ENCODE measurements at regions not wholly inside any gene's neighbourhood (a gene's known extent, or its start where the extent isn't known, plus 50 kb on each side); places are given as distances from the start of the nearest gene placed in this dataset.

GRCh38 chr1:163774401-163774945 lies 452.7 kb downstream of the NUF2 start:
- Mint-ChIP-seq H3K9me3 (peaks cover 3% of the 10 kb centered on the region), H3K36me3 (no peaks in the 10 kb centered on the region), H3K4me3 (no peak overlapping the region), H3K27ac (no peak overlapping the region), H3K27me3 (no peaks in the 10 kb centered on the region), H3K4me1 (no peaks in the 10 kb centered on the region)
- no peak for ATAC-seq (ENCODE audit: low read depth)
- no peak for DNase-seq (ENCODE audit: low spot score in 2 of 2)

DNA sequence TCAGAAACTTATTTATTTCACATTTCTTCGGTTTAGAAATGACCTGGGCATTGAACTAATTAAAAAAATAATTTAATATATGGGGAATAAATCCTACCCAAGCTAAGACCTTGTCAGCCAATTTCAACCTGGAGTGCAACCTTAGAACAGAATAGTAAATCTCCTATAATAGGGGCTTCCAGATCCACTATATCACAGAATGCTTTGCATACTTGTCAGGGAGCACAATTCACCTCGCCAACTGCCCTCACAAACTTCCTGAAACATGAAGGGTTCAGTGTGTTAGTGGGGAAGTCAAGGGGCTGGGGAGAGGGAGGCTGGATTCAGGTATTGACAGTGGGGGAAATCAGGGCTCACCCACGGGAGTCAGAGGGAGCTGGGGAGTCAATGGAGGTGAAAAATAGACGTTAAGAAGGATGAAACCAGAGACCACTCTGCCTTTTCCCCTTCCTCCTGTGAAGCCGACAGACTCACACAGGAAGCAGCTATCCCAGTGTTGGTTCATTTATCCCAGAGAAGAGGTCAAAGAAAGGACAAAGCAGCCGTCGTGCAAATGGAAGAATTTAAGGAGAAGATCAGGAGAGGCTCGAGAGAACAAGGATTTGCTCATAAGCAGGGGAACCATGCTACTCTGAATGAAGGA lies 453.3 kb downstream of the NUF2 start:
- DNase-seq (ENCODE audit: low spot score in 2 of 2): no peak
- Mint-ChIP-seq H3K27me3 (no peaks in the 10 kb centered on the region), H3K36me3 (no peaks in the 10 kb centered on the region), H3K4me3 (no peak overlapping the region), H3K9me3 (peaks cover 3% of the 10 kb centered on the region), H3K27ac (no peak overlapping the region), H3K4me1 (no peaks in the 10 kb centered on the region)
- no peak for ATAC-seq (ENCODE audit: low read depth)

DNA sequence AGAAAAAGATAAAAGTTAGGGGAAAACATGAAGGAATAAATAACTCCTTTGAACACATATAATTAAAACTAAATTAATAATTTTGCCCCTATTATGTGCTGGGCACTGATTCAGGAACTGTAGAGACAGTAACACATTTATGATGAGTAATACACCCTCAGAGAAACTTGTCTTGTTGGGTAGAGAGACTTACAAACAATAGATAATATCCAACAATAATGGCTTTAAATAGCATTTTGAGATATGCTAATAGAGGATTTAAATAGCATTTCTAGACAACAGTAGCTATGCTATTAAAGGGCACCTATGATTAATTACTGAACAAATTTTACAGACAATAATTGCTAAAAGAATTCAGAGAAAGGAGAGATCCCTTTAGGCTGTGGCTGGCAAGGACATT lies 455.5 kb downstream of the NUF2 start:
- Mint-ChIP-seq H3K27me3 (no peaks in the 10 kb centered on the region), H3K27ac (no peak overlapping the region), H3K9me3 (peaks cover 4% of the 10 kb centered on the region), H3K36me3 (no peaks in the 10 kb centered on the region), H3K4me3 (no peak overlapping the region), H3K4me1 (no peaks in the 10 kb centered on the region)
- ATAC-seq (ENCODE audit: low read depth) (no peak), DNase-seq (ENCODE audit: low spot score in 2 of 2) (no peak)

- Mint-ChIP-seq H3K27ac (no peak overlapping the region), H3K27me3 (no peaks in the 10 kb centered on the region), H3K36me3 (no peaks in the 10 kb centered on the region), H3K4me3 (no peak overlapping the region), H3K4me1 (no peaks in the 10 kb centered on the region), H3K9me3 (peaks cover 6% of the 10 kb centered on the region)
- ATAC-seq (ENCODE audit: low read depth) (no peak), DNase-seq (ENCODE audit: low spot score in 2 of 2) (no peak)
These were observed 459.4 kb downstream of the NUF2 start for GRCh38 chr1:163781146-163781545.

- no peak overlapping the region for H3K4me3 Mint-ChIP-seq
- DNase-seq (ENCODE audit: low spot score in 2 of 2) (no peak), ATAC-seq (ENCODE audit: low read depth) (no peak)
- H3K27me3 Mint-ChIP-seq: no peaks in the 10 kb centered on the region
- no peaks in the 10 kb centered on the region for H3K36me3 Mint-ChIP-seq
- no peak overlapping the region for H3K27ac Mint-ChIP-seq
- peaks cover 3% of the 10 kb centered on the region for H3K9me3 Mint-ChIP-seq
- no peaks in the 10 kb centered on the region for H3K4me1 Mint-ChIP-seq
These were observed 464.2 kb downstream of the NUF2 start for GRCh38 chr1:163785868-163786405.

DNA sequence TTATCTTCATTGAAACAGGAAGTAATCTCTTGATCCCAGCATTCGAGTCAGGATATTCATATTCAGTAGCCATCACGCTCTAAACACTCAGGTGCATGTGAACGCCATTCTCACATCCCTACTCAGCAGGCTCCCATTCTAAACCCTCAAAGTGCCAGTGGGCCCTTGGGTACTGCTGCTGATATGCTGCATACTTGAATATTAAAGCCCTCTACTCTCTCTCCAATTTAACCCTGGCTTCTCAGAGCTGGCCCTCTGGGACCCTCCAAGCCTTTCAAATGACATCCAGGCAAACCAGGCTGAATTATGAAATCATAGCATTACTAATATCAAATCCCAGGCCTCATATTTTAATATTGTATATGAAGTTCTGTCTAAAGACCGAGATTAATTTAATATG lies 468.2 kb downstream of the NUF2 start:
- Mint-ChIP-seq H3K27me3 (no peaks in the 10 kb centered on the region), H3K4me1 (no peaks in the 10 kb centered on the region), H3K36me3 (no peaks in the 10 kb centered on the region), H3K4me3 (no peak overlapping the region), H3K9me3 (peaks cover 5% of the 10 kb centered on the region), H3K27ac (no peak overlapping the region)
- DNase-seq (ENCODE audit: low spot score in 2 of 2) (no peak), ATAC-seq (ENCODE audit: low read depth) (no peak)

DNA sequence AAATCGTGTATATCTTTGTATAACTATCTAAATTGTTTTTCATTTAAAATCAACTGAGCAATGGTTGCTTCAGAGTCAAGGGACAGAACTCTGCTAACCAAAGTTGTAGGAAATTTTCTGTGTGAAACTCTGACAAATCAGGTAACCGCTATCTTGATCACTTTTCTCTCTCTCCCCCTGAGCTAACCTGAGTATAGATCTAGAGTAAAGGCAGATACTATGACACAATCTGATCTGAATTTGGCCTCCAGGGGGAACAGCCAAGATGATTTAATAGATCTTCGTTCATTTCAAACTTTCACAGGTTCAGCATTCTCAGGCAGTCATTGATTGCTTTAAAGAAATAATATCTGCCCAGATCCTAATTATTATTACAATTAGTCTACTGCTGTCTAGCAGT lies 472.8 kb downstream of the NUF2 start:
- Mint-ChIP-seq H3K27me3 (no peaks in the 10 kb centered on the region), H3K4me1 (no peaks in the 10 kb centered on the region), H3K9me3 (peaks cover 8% of the 10 kb centered on the region), H3K36me3 (no peaks in the 10 kb centered on the region), H3K4me3 (no peak overlapping the region), H3K27ac (no peak overlapping the region)
- no peak for DNase-seq (ENCODE audit: low spot score in 2 of 2)
- no peak for ATAC-seq (ENCODE audit: low read depth)

- H3K27me3 Mint-ChIP-seq: no peaks in the 10 kb centered on the region
- DNase-seq (ENCODE audit: low spot score in 2 of 2) (no peak), ATAC-seq (ENCODE audit: low read depth) (no peak)
- no peaks in the 10 kb centered on the region for H3K36me3 Mint-ChIP-seq
- H3K4me1 Mint-ChIP-seq: no peaks in the 10 kb centered on the region
- H3K9me3 Mint-ChIP-seq: peaks cover 8% of the 10 kb centered on the region
- H3K27ac Mint-ChIP-seq: no peak overlapping the region
- H3K4me3 Mint-ChIP-seq: no peak overlapping the region
These were observed 474.7 kb downstream of the NUF2 start for GRCh38 chr1:163796394-163796821.

DNA sequence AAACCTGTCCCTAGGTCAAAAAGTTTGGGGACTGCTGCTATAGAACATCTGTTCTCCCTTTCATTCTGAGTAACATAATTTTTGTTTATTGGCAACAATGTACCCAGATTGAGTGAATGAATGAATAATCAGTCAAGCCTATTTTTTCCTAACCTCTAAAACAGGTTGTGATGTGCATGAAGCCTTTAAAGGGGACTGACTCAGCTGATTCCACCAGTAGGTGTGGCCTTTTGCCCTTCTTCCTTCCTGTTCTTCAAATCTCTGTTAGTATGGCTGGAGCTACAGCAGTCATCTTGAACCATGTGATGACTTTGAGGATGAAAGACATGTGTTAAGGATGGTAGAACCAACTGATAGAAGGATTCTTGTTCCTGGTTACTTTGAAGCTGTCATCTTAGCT lies 476.1 kb downstream of the NUF2 start:
- DNase-seq (ENCODE audit: low spot score in 2 of 2): no peak
- no peak overlapping the region for H3K27ac Mint-ChIP-seq
- H3K9me3 Mint-ChIP-seq: peaks cover 6% of the 10 kb centered on the region
- no peaks in the 10 kb centered on the region for H3K36me3 Mint-ChIP-seq
- no peak for ATAC-seq (ENCODE audit: low read depth)
- H3K4me1 Mint-ChIP-seq: no peaks in the 10 kb centered on the region
- no peak overlapping the region for H3K4me3 Mint-ChIP-seq
- no peaks in the 10 kb centered on the region for H3K27me3 Mint-ChIP-seq

- Mint-ChIP-seq H3K27ac (no peak overlapping the region), H3K4me1 (no peaks in the 10 kb centered on the region), H3K4me3 (no peak overlapping the region), H3K27me3 (no peaks in the 10 kb centered on the region), H3K36me3 (no peaks in the 10 kb centered on the region), H3K9me3 (peaks cover 3% of the 10 kb centered on the region)
- ATAC-seq (ENCODE audit: low read depth): no peak
- no peak for DNase-seq (ENCODE audit: low spot score in 2 of 2)
These were observed 477.5 kb downstream of the NUF2 start for GRCh38 chr1:163799190-163799805.

DNA sequence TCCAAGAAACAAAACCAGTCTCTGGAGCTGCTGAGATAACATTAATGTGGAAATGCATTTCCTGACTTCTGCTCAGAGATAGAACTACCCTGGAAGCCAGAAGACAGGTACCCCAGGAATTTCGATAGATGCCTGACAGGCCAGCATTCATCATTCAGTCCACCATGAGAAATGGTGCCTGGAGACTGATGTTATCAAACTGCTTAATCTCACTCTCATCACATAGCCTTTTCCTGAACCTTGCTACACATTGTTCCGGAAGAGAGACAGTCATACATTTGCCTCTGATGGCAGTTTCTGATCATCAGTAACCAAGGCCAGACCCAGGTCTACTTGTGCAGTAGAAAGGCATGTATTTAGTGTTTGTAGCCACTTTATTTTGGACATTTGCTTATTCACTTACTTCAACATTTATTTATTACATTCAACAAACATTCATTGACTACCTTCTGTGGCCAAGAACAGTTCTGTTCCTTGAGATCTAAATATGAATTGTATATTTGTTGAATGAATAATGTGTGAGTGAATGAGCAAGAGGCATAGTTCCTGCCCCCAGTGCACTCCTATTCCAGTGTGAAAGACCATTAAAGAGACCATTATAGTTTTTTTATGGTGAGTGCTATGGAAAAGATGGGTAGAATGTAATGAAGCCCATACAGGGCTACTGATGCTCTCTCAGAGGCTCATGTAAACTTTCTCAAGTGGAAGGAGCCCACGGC lies 485.7 kb downstream of the NUF2 start:
- DNase-seq (ENCODE audit: low spot score in 2 of 2) (no peak), ATAC-seq (ENCODE audit: low read depth) (no peak)
- Mint-ChIP-seq H3K4me1 (no peaks in the 10 kb centered on the region), H3K36me3 (no peaks in the 10 kb centered on the region), H3K9me3 (peaks cover 3% of the 10 kb centered on the region), H3K27me3 (no peaks in the 10 kb centered on the region), H3K4me3 (no peak overlapping the region), H3K27ac (no peak overlapping the region)

DNA sequence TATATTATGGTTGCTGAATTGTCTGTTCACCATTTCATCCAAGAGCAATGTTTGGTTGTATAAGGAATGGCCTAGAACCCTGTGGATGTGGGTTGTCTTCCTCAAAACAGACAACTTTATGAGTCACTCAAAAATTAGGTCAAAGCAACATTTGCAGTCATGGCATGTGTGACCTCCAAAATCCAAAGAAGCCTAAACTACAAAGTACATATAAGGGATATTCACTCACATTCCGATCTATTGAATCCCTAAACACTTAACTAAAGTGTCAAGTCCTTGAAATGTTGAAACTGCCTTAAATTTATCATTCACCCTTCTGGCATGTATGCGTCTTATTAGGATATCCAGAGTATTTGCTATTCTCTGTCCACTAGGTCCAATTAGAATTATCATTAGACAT lies 491.5 kb downstream of the NUF2 start:
- Mint-ChIP-seq H3K9me3 (peaks cover 6% of the 10 kb centered on the region), H3K27me3 (no peaks in the 10 kb centered on the region), H3K36me3 (no peaks in the 10 kb centered on the region), H3K4me3 (no peak overlapping the region), H3K27ac (no peak overlapping the region), H3K4me1 (no peaks in the 10 kb centered on the region)
- DNase-seq (ENCODE audit: low spot score in 2 of 2) (no peak), ATAC-seq (ENCODE audit: low read depth) (no peak)

- Mint-ChIP-seq H3K9me3 (peaks cover 4% of the 10 kb centered on the region), H3K4me1 (no peaks in the 10 kb centered on the region), H3K27me3 (no peaks in the 10 kb centered on the region), H3K4me3 (no peak overlapping the region), H3K27ac (no peak overlapping the region), H3K36me3 (no peaks in the 10 kb centered on the region)
- DNase-seq (ENCODE audit: low spot score in 2 of 2) (no peak), ATAC-seq (ENCODE audit: low read depth) (no peak)
These were observed 498.5 kb downstream of the NUF2 start for GRCh38 chr1:163820226-163820625.

GRCh38 chr1:163820766-163821165 lies 499.0 kb downstream of the NUF2 start:
- DNase-seq (ENCODE audit: low spot score in 2 of 2): no peak
- H3K9me3 Mint-ChIP-seq: peaks cover 1% of the 10 kb centered on the region
- no peak for ATAC-seq (ENCODE audit: low read depth)
- no peaks in the 10 kb centered on the region for H3K36me3 Mint-ChIP-seq
- no peaks in the 10 kb centered on the region for H3K27me3 Mint-ChIP-seq
- H3K27ac Mint-ChIP-seq: no peak overlapping the region
- H3K4me1 Mint-ChIP-seq: no peaks in the 10 kb centered on the region
- no peak overlapping the region for H3K4me3 Mint-ChIP-seq
